HEK293T (cell line): ENCODE measurements at regions not wholly inside any gene's neighbourhood (a gene's known extent, or its start where the extent isn't known, plus 50 kb on each side); places are given as distances from the start of the nearest gene placed in this dataset.
"Not testable (repeated sequence)": the region's sequence is repeated elsewhere in the genome, so short reads cannot be mapped to it uniquely, and the experiment has no call there.

Experiments
- CTCF ChIA-PET: fragments of 350-600 bp; formaldehyde crosslinking; extraction: SDS; loops from one replicate; lab custom pipeline; 2021; ENCODE audit warnings: antibody characterized with exemption, inconsistent platforms; lab: Yijun Ruan, JAX
- POLR2A ChIA-PET: fragments of 350-600 bp; formaldehyde crosslinking; extraction: SDS; loops from one replicate; lab custom pipeline; 2020; ENCODE audit warnings: antibody characterized with exemption, inconsistent platforms; lab: Yijun Ruan, JAX
- DNase-seq: peaks from one replicate; pipeline ENCODE4 v3.0.0; 2012; ENCODE audit warnings: mixed read lengths; ENCODE audit errors: extremely low spot score
- ARNT ChIP-seq: fragments of 450-650 bp; IDR thresholded peaks from 2 replicates; pipeline ENCODE4 v1.6.1; 2017; ENCODE audit warnings: mild to moderate bottlenecking
- BHLHE40 ChIP-seq: fragments of 450-650 bp; IDR thresholded peaks from 2 replicates; pipeline ENCODE4 v1.6.1; 2016; ENCODE audit warnings: mild to moderate bottlenecking, moderate library complexity, borderline replicate concordance
- CTBP1 ChIP-seq: fragments of 450-650 bp; IDR thresholded peaks from 2 replicates; pipeline ENCODE4 v1.6.1; 2016; ENCODE audit warnings: borderline replicate concordance
- ELF4 ChIP-seq: fragments of 450-650 bp; IDR thresholded peaks from 2 replicates; pipeline ENCODE4 v1.6.1; 2017; ENCODE audit warnings: antibody characterized with exemption
- FOXA1 ChIP-seq: fragments of 450-650 bp; IDR thresholded peaks from 2 replicates; pipeline ENCODE4 v1.6.1; 2016; ENCODE audit warnings: mild to moderate bottlenecking
- FOXK2 ChIP-seq: fragments of 450-650 bp; IDR thresholded peaks from 2 replicates; pipeline ENCODE4 v1.6.1; 2016; ENCODE audit warnings: mild to moderate bottlenecking
- FOXM1 ChIP-seq: fragments of 450-650 bp; IDR thresholded peaks from 2 replicates; pipeline ENCODE4 v1.6.1; 2017; ENCODE audit warnings: mild to moderate bottlenecking, borderline replicate concordance
- HDGF ChIP-seq: fragments of 450-650 bp; IDR thresholded peaks from 2 replicates; pipeline ENCODE4 v1.6.1; 2017; ENCODE audit warnings: antibody characterized with exemption, borderline replicate concordance
- L3MBTL2 ChIP-seq: fragments of 450-650 bp; conservative IDR thresholded peaks from 2 replicates; pipeline ENCODE4 v1.6.1; 2016; ENCODE audit warnings: mild to moderate bottlenecking
- LEF1 ChIP-seq: fragments of 450-650 bp; IDR thresholded peaks from 2 replicates; pipeline ENCODE4 v1.6.1; 2017; ENCODE audit warnings: mild to moderate bottlenecking, borderline replicate concordance
- NFRKB ChIP-seq: fragments of 450-650 bp; IDR thresholded peaks from 2 replicates; pipeline ENCODE4 v1.6.1; 2016; ENCODE audit warnings: mild to moderate bottlenecking, moderate library complexity
- SP1 ChIP-seq: fragments of 450-650 bp; IDR thresholded peaks from 2 replicates; pipeline ENCODE4 v1.6.1; 2017
- SUZ12 ChIP-seq: fragments of 450-650 bp; IDR thresholded peaks from 2 replicates; pipeline ENCODE4 v1.6.1; 2016; ENCODE audit warnings: mild to moderate bottlenecking
- TARDBP ChIP-seq: fragments of 450-650 bp; IDR thresholded peaks from 2 replicates; pipeline ENCODE4 v1.6.1; 2016
- ZNF384 ChIP-seq: fragments of 450-650 bp; IDR thresholded peaks from 2 replicates; pipeline ENCODE4 v1.6.1; 2016
- TF ChIP-seq, protein P1 (sequence below): fragments of 450-650 bp; IDR thresholded peaks from 2 replicates; pipeline ENCODE4 v1.6.1; 2016

DNA sequence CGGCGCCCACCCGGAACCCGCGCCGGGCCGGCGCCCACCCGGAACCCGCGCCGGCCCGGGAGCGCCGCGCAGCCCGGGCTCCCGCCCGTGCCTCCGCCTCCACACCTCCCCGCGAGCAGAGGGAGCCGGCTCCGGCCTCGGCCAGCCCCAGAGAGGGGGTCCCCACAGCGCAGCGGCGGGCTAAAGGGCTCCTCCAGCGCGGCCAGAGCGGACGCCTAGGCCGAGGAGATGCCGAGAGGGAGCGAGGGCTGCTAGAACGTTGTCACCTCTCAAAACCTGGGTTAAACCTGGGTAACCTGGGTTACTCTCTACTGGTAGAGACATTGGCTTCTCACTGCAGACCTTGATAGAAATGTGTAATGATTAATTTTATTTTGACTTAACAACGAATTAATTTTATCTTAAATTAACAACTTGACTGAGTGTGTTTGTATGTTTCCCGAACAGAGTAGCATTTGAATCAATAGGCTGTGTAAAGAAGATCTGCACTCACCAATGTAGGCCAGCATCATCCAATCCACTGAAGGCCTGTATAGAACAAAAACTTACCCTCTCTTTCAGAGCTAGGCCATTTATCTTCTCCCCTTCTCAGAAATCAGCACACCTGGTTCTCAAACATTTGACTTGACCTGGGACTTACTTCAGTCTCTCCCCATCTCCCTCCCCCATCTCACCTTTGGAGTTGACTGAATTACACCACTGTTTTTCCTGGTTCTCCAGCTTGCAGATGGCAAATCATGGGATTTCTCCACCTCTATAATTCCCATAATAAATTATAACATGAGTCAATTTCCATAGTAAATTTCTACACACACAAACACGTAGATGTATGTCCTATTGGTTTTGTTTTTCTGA lies 242.7 kb downstream of the ASXL3 start:
- no peak for TF ChIP-seq BHLHE40
- no peak for TF ChIP-seq SUZ12
- TF ChIP-seq L3MBTL2: no peak
- no peak for TF ChIP-seq FOXK2
- no peak for TF ChIP-seq FOXM1
- no peak for TF ChIP-seq SP1
- DNase-seq: no peak
- ChIA-PET CTCF (interaction anchor here (1.0 kb wide), 1 partner anchor 67 kb away, joined by 6 read pairs; no protein-coding TSS in a partner anchor), POLR2A (no interaction called here)

DNA sequence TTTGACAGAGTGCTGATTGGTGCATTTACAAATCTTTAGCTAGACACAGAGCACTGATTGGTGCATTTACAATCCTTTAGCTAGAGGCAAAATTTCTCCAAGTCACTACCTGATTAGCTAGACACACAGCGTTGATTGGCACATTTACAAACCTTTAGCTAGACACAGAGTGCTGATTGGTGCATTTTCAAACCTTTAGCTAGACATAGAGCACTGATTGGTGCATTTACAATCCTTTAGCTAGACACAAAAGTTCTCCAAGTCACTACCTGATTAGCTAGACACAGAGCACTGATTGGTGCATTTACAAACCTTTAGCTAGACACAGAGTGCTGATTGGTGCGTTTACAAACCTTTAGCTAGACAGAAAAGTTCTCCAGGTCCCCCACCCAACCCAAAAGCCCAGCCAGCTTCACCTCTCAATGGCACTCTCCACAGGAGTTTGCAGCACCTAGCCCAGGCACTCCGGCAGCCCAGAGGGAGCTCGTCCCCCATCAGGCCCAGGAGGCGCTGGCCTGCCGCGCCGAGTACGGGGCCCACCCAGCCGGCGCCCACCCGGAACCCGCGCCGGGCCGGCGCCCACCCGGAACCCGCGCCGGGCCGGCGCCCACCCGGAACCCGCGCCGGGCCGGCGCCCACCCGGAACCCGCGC lies 241.8 kb downstream of the ASXL3 start:
- POLR2A ChIA-PET, DNase-seq: not testable (repeated sequence)
- CTCF ChIA-PET: interaction anchor here (1.0 kb wide), 1 partner anchor 66 kb away, joined by 6 read pairs; no protein-coding TSS in a partner anchor

DNA sequence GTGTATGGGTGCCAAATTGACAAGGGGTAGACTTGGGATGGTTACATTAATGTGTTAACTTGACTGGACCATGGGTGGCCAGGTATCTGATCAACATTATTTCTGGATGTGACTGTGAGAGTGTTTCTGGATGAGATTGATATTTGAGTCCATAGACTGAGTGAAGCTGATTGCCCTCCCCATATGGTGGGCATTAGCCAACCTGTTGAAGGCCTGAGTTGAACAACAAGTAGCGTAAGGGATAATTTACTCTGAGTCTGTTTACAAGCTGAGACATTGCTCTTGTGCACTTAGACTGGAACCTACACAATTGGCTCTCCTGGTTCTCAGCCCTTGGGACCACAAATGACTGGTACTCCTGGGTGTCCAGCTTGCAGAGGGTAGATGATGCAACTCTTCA lies 240.1 kb downstream of the ASXL3 start:
- ChIA-PET CTCF (no interaction called here), POLR2A (no interaction called here)

DNA sequence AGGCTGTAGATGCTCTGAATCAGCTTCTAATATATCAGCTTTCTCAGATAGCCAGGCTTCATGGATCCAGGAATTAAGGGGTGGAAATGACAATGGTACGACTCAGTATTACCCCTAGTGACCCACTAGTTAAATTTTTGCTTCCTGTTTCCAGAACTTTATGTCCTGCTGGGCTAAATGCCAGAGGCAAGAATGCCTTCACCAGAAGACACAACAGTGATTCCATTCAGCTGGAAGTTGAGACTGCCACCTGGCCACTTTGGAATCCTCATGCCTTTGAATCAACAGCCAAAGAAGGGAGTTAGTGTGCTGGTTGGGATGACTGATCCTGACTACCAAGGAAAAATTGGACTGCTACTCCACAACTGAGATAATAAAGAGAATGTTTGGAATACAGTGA lies 239.1 kb downstream of the ASXL3 start:
- no peak for DNase-seq
- ChIA-PET CTCF (interaction anchor here (0.6 kb wide), 1 partner anchor 378 kb away, joined by 4 read pairs; no protein-coding TSS in a partner anchor), POLR2A (no interaction called here)
- TF ChIP-seq TARDBP (no peak), CTBP1 (no peak), HDGF (no peak)

More for the DNA sequence above, 240.1 kb downstream of the ASXL3 start:
- no peak for DNase-seq
- no peak for TF ChIP-seq FOXM1
- TF ChIP-seq, protein P1, sequence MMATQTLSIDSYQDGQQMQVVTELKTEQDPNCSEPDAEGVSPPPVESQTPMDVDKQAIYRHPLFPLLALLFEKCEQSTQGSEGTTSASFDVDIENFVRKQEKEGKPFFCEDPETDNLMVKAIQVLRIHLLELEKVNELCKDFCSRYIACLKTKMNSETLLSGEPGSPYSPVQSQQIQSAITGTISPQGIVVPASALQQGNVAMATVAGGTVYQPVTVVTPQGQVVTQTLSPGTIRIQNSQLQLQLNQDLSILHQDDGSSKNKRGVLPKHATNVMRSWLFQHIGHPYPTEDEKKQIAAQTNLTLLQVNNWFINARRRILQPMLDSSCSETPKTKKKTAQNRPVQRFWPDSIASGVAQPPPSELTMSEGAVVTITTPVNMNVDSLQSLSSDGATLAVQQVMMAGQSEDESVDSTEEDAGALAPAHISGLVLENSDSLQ: no peak
- no peak for TF ChIP-seq ELF4
- no peak for TF ChIP-seq CTBP1
- TF ChIP-seq SUZ12: no peak
- TF ChIP-seq ARNT: no peak
- no peak for TF ChIP-seq FOXK2
- no peak for TF ChIP-seq LEF1
- no peak for TF ChIP-seq BHLHE40
- no peak for TF ChIP-seq SP1
- no peak for TF ChIP-seq FOXA1
- TF ChIP-seq TARDBP: no peak

DNA sequence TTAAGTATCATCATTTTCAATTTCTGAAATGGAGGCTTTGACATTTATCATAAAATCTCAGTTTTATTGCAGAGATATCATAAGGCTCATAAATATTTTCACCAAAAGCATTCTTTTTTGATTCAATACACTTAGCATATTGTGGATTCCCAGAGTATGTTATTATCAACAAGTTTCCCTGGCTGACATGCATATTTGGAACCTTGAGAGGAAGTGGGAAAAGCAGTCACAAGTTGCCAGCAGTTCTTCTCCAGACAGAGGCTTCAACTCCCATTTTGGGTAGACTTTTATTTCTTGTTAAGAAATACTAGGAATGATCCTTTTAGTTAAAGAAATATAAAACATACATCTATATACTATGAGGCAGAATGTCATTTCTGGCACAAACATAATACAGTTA lies 236.5 kb downstream of the ASXL3 start:
- ChIA-PET POLR2A (no interaction called here), CTCF (interaction anchor here (0.6 kb wide), 2 partner anchors 24 to 310 kb away, joined by 5 to 8 read pairs; no protein-coding TSS in a partner anchor)
- DNase-seq: no peak
- TF ChIP-seq ELF4: no peak
- TF ChIP-seq ZNF384: no peak
- no peak for TF ChIP-seq LEF1
- TF ChIP-seq FOXA1: no peak
- no peak for TF ChIP-seq SUZ12
- TF ChIP-seq NFRKB: no peak
- TF ChIP-seq, protein P1: no peak
- no peak for TF ChIP-seq TARDBP

DNA sequence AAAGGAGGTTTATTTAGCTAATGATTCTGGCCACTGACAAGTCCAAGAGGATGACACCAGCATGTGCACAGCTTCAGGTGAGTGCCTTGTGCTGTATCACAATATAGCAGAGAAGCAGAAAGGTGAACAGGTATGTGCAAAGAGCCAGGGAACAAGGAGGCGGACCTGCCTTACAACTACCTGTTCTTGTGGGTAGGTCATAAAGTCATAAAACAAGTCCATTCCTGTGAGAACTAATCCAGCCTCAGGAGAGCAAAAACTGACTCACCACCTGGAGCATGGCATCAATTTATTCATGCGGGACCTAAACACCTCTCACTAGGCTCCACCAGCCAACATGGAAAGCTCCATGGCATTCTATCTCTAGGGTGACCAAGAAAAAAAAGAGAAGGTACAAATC lies 234.2 kb downstream of the ASXL3 start:
- no peak for TF ChIP-seq SP1
- TF ChIP-seq ZNF384: no peak
- TF ChIP-seq NFRKB: no peak
- no peak for TF ChIP-seq BHLHE40
- TF ChIP-seq FOXM1: no peak
- no peak for TF ChIP-seq ARNT
- no peak for TF ChIP-seq SUZ12
- TF ChIP-seq, protein P1: no peak
- no peak for TF ChIP-seq ELF4
- TF ChIP-seq HDGF: no peak
- TF ChIP-seq TARDBP: no peak
- no peak for TF ChIP-seq LEF1
- TF ChIP-seq FOXA1: no peak
- CTCF ChIA-PET: no interaction called here
- DNase-seq: no peak
- POLR2A ChIA-PET: no interaction called here

DNA sequence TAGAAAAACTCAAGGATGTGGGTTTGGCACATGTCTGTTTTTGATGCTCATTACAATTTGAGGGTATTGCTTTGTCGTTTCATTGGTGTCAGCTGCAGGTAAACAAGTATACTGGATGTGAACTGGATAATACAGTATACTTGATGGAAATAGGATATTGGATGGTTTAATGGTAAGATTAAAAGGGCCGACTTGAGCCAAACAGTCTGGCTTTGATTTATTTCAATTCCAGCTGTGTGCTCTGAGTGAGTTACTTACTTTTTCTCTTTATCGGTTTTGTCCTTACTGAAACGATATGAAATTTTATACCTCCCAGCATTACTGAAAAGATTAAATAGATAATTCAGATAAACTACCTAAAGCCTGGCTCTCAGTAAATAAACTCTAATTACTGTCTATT lies 227.6 kb downstream of the ASXL3 start:
- ChIA-PET CTCF (no interaction called here), POLR2A (no interaction called here)
- TF ChIP-seq CTBP1: peak; percentile 52; the same call in 1 of the 2 replicates
- TF ChIP-seq, protein P1: peak; percentile 90
- TF ChIP-seq HDGF: no peak
- no peak for TF ChIP-seq BHLHE40
- no peak for TF ChIP-seq ARNT
- DNase-seq: no peak
